HL-60 (cell line): ENCODE measurements at regions not wholly inside any gene's neighbourhood (a gene's known extent, or its start where the extent isn't known, plus 50 kb on each side); places are given as distances from the start of the nearest gene placed in this dataset.

Experiments
- DNase-seq, 2 experiments: peaks; one replicate each; pipeline ENCODE4 v3.0.0-alpha.2; 2010 to 2020; ENCODE audit warnings: low read depth in 1 of 2, low spot score in 1 of 2
- H3K27ac ChIP-seq: fragments of 250-450 bp; sonication (Bioruptor Pico); replicated peaks from 2 replicates; pipeline ENCODE4 v1.5.1; 2020; ENCODE audit warnings: mild to moderate bottlenecking, moderate library complexity
- H3K27me3 ChIP-seq: fragments of 250-450 bp; sonication (Bioruptor Pico); 2 replicates; pipeline ENCODE4 v1.5.1; 2021; ENCODE audit warnings: mild to moderate bottlenecking, moderate library complexity; ENCODE audit not compliant: insufficient read depth, poor library complexity, severe bottlenecking
- H3K4me3 ChIP-seq: replicated peaks from 2 replicates; pipeline ENCODE4 v1.5.1; 2011; ENCODE audit warnings: mild to moderate bottlenecking, control low read depth, low read length; ENCODE audit not compliant: insufficient read depth
- CTCF ChIP-seq: IDR thresholded peaks from one replicate; pipeline ENCODE4 v1.5.1; 2011; ENCODE audit warnings: low read length, control low read depth, inconsistent platforms; ENCODE audit not compliant: insufficient read depth
- GABPA ChIP-seq: IDR thresholded peaks from 2 replicates; pipeline ENCODE4 v1.6.1; 2012; ENCODE audit warnings: low read depth
- POLR2AphosphoS5 ChIP-seq: IDR thresholded peaks from 2 replicates; pipeline ENCODE4 v1.6.1; 2012; ENCODE audit warnings: low read depth
- REST ChIP-seq: IDR thresholded peaks from 2 replicates; pipeline ENCODE4 v1.6.1; 2012; ENCODE audit warnings: low read depth; ENCODE audit not compliant: insufficient replicate concordance
- SPI1 ChIP-seq: IDR thresholded peaks from 2 replicates; pipeline ENCODE4 v1.6.1; 2012; ENCODE audit warnings: low read depth, mild to moderate bottlenecking, borderline replicate concordance

- Histone ChIP-seq H3K27ac (no peak overlapping the region), H3K27me3 (no peaks in the 10 kb centered on the region), H3K4me3 (no peak overlapping the region)
- TF ChIP-seq REST (no peak), CTCF (no peak), GABPA (no peak), POLR2AphosphoS5 (no peak), SPI1 (no peak)
- DNase-seq: no peak
Observed at GRCh38 chr11:112403432-112403831, 142.8 kb upstream of the PLET1 start.

- no peak for DNase-seq
- TF ChIP-seq CTCF (no peak), POLR2AphosphoS5 (no peak), REST (no peak), GABPA (no peak), SPI1 (no peak)
- Histone ChIP-seq H3K4me3 (no peak overlapping the region), H3K27ac (no peak overlapping the region), H3K27me3 (no peaks in the 10 kb centered on the region)
Observed at GRCh38 chr11:112404112-112404511, 143.5 kb upstream of the PLET1 start.

- Histone ChIP-seq H3K4me3 (no peak overlapping the region), H3K27ac (no peak overlapping the region), H3K27me3 (no peaks in the 10 kb centered on the region)
- DNase-seq: no peak
- TF ChIP-seq CTCF: no peak
- TF ChIP-seq SPI1: no peak
- no peak for TF ChIP-seq REST
Observed at GRCh38 chr11:112408517-112408916, 147.9 kb upstream of the PLET1 start.
